ENCODE measurements at regions not wholly inside any gene's neighbourhood (a gene's known extent, or its start where the extent isn't known, plus 50 kb on each side); places are given as distances from the start of the nearest gene placed in this dataset.

DNA sequence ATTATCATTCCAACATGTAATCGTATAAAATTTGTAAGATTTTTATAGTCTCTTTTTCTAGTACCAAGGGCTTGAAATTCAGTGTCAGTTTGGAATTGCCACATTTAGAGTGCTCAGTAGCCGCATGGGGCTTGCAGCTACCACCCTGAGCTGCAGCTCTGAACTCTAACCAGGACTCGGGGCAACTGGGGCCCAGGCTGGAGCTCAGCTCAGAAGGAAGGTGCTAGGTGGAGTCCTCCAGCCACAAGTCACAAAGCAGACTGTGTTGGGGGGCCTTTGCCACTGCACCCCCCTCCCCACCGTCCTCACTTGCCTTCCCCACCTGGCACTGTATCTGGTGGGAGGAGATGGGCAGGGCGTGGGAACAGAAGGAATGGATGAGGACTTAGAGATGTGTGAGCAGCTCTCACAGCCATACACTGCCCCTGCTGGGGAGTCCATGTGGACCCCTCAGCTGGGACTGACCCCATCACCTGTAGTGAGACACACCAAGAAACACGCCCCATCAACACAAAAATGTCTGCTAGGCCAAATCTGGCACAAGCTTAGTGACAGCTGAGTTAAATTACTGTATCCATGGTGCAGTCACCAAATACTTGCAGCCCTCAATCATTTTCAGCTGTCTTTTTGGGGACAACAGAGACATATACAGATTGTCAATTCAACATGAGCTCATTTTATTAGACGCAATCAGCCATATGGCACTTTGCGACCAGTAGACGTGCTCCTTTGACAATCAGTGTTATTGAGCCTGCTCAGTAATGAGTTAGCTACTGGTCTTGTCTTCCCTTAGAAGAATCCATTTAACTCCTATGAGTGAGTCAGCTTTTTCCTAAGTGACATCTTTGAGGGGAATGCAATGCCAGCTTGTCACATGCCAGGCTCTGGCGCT lies 241.7 kb upstream of the RAB4A start:
- TF ChIP-seq, protein P1, sequence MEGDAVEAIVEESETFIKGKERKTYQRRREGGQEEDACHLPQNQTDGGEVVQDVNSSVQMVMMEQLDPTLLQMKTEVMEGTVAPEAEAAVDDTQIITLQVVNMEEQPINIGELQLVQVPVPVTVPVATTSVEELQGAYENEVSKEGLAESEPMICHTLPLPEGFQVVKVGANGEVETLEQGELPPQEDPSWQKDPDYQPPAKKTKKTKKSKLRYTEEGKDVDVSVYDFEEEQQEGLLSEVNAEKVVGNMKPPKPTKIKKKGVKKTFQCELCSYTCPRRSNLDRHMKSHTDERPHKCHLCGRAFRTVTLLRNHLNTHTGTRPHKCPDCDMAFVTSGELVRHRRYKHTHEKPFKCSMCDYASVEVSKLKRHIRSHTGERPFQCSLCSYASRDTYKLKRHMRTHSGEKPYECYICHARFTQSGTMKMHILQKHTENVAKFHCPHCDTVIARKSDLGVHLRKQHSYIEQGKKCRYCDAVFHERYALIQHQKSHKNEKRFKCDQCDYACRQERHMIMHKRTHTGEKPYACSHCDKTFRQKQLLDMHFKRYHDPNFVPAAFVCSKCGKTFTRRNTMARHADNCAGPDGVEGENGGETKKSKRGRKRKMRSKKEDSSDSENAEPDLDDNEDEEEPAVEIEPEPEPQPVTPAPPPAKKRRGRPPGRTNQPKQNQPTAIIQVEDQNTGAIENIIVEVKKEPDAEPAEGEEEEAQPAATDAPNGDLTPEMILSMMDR (conservative IDR thresholded peaks at IDR 0.05; ENCODE audit: low read depth, low read length), result no peak
- no peak for TF ChIP-seq EZH2 (IDR thresholded peaks at IDR 0.05; ENCODE audit: borderline replicate concordance, low read depth, low read length, poor library complexity, severe bottlenecking)
